Prostate gland (tissue), 2 donors: ENCODE measurements at regions not wholly inside any gene's neighbourhood (a gene's known extent, or its start where the extent isn't known, plus 50 kb on each side); places are given as distances from the start of the nearest gene placed in this dataset.

Experiments
- POLR2A ChIP-seq: fragments of 450-650 bp; IDR thresholded peaks from one replicate; pipeline ENCODE4 v1.6.1; 2016; ENCODE audit warnings: antibody characterized with exemption, mild to moderate bottlenecking
- TF ChIP-seq, protein P1 (sequence below), 4 experiments: fragments of 200-600 bp in 2 of 4; fragments of 450-650 bp in 2 of 4; sonication (generic) in 2 of 4; IDR thresholded peaks; 1 replicate in 3 of 4; 2 replicates in 1 of 4; pipeline ENCODE4 v1.5.1; 2016 to 2019; ENCODE audit warnings: antibody characterized with exemption in 4 of 4, mild to moderate bottlenecking in 2 of 4, moderate library complexity in 2 of 4

DNA sequence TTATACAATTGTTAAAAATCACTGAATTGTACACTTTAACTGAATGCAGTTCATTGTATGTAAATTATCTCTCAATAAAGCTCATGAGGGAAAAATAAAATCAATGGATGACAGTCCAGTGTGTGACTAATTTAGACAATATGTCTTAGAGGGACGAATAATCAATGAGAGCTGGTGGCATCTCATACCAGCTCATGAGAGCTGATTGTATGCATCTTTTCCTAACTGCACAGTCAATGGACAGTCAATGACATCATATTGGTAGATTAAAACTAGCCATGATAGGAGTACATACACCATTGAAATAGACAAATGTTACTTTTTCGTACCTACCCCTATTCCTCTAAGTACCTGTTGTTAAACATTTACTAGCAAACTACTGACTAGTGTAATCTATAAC is 946.1 kb downstream of the SQOR start:
- TF ChIP-seq, protein P1, sequence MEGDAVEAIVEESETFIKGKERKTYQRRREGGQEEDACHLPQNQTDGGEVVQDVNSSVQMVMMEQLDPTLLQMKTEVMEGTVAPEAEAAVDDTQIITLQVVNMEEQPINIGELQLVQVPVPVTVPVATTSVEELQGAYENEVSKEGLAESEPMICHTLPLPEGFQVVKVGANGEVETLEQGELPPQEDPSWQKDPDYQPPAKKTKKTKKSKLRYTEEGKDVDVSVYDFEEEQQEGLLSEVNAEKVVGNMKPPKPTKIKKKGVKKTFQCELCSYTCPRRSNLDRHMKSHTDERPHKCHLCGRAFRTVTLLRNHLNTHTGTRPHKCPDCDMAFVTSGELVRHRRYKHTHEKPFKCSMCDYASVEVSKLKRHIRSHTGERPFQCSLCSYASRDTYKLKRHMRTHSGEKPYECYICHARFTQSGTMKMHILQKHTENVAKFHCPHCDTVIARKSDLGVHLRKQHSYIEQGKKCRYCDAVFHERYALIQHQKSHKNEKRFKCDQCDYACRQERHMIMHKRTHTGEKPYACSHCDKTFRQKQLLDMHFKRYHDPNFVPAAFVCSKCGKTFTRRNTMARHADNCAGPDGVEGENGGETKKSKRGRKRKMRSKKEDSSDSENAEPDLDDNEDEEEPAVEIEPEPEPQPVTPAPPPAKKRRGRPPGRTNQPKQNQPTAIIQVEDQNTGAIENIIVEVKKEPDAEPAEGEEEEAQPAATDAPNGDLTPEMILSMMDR (IDR thresholded peaks at IDR 0.05) = no peak
- TF ChIP-seq POLR2A = no peak
